GM06990 (cell line): ENCODE measurements at regions not wholly inside any gene's neighbourhood (a gene's known extent, or its start where the extent isn't known, plus 50 kb on each side); places are given as distances from the start of the nearest gene placed in this dataset.
"Not testable (repeated sequence)": the region's sequence is repeated elsewhere in the genome, so short reads cannot be mapped to it uniquely, and the experiment has no call there.

ENCODE experiments used
- DNase-seq: peaks from one replicate; pipeline ENCODE4 v3.0.0-alpha.2; 2011; ENCODE audit not compliant: insufficient read length; ENCODE audit errors: extremely low read depth
- H3K27me3 ChIP-seq: replicated peaks from 2 replicates; pipeline ENCODE4 v1.6.0; 2011; ENCODE audit warnings: low read length; ENCODE audit not compliant: control insufficient read depth, insufficient read depth
- H3K36me3 ChIP-seq: 2 replicates; pipeline ENCODE4 v1.5.1; 2011; ENCODE audit warnings: low read length; ENCODE audit not compliant: control insufficient read depth, insufficient read depth
- H3K4me3 ChIP-seq: replicated peaks from 2 replicates; pipeline ENCODE4 v1.5.1; 2011; ENCODE audit warnings: low read depth, mild to moderate bottlenecking, control low read depth, low read length
- CTCF ChIP-seq: IDR thresholded peaks from 2 replicates; pipeline ENCODE4 v1.5.1; 2011; ENCODE audit warnings: low read length, control low read depth, mild to moderate bottlenecking, inconsistent platforms; ENCODE audit not compliant: insufficient read depth, poor library complexity, severe bottlenecking

- TF ChIP-seq CTCF: no peak
- no peak for DNase-seq
Measured at GRCh38 chr3:147333098-147333497, 73.2 kb downstream of the ZIC4 start.

DNA sequence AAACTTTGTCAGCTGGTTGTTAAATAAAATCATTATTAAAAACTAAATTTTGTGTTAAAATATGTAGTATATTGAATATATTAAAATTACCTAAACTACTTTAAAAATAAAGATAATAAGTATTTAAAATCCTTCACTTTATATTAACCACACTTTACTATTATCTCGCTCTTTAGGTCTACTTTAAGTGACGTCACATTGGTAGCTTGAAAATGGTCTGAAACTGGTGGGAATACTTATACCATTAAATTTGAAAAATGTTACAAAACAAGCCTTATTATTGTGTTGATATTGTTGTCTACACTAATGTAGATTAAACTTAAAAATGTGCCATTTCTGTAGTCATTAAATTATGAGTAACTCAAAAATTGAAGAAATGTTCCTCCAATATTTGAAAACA, 77.6 kb downstream of the ZIC4 start:
- TF ChIP-seq CTCF: no peak
- H3K36me3 ChIP-seq: no peaks in the 10 kb centered on the region
- no peak for DNase-seq
- H3K27me3 ChIP-seq: no peaks in the 10 kb centered on the region
- no peak overlapping the region for H3K4me3 ChIP-seq

More at GRCh38 chr3:147333098-147333497, 73.2 kb downstream of the ZIC4 start:
- Histone ChIP-seq H3K27me3 (no peaks in the 10 kb centered on the region), H3K36me3 (no peaks in the 10 kb centered on the region), H3K4me3 (no peak overlapping the region)

DNA sequence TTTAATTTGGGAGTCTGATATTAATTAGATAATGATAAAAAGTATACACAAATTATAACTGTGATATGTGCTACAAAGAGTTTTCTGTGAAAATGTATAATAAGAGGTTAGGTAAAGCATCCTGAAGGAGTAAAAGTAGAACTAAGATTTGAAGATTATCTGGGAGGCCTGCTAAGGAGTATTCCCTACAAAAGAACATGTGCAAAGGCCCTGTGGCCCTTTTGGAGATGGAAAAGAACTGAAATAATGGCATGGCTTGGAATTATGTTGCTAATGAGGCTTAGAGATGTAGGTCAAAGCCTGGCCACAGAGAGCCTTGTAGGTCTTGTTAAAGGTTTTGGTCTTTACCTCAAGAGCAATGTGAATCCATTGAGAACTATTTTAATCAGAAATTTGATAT, 82.0 kb downstream of the ZIC4 start:
- TF ChIP-seq CTCF: no peak
- no peaks in the 10 kb centered on the region for H3K36me3 ChIP-seq

DNA sequence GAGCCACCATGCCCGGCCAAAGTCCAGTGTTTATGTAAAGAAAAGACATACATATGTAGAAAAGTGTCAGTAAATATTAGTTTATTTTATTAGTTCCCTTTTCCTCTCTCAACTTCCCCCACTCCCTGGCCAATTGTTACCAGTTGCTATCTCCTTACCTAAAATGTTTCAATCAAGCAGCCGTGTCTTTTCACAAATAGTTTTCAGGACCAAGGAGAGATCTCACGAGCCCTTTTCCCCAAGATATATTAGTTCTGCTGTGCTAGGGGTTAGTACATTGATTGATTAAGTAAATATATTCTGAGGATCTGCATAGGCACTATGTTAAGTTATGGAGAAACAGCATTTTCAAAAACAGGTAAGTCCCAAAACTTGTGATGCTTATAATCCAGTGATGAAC, 87.4 kb downstream of the ZIC4 start:
- DNase-seq: no peak
- no peak overlapping the region for H3K4me3 ChIP-seq
- no peaks in the 10 kb centered on the region for H3K36me3 ChIP-seq
- H3K27me3 ChIP-seq: no peaks in the 10 kb centered on the region
- no peak for TF ChIP-seq CTCF

More for the DNA sequence above, 82.0 kb downstream of the ZIC4 start:
- Histone ChIP-seq H3K4me3 (no peak overlapping the region), H3K27me3 (no peaks in the 10 kb centered on the region)
- DNase-seq: no peak

- H3K36me3 ChIP-seq, H3K27me3 ChIP-seq, H3K4me3 ChIP-seq, DNase-seq: not testable (repeated sequence)
Measured at GRCh38 chr3:147317080-147317479, 89.3 kb downstream of the ZIC4 start.

DNA sequence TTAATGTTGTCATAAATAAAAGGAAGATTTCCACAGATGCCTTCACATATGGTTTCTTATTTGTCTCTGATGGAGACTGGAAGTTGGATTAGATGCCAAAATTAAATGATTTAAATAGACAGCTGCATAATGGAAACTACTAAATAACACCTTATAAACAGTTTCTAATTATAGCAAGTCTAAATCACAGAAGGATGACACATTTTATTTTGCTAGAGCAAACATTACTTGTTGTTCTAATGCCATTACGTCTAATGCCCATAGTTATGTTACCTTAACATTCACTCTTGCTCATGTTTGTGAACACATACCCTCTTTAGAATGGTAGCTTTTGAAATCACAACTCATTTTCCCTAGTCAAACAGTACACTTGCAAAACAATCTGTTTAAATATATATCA, 92.8 kb downstream of the ZIC4 start:
- DNase-seq: no peak
- no peak for TF ChIP-seq CTCF

More for the DNA sequence above, 92.8 kb downstream of the ZIC4 start:
- Histone ChIP-seq H3K4me3 (no peak overlapping the region), H3K27me3 (no peaks in the 10 kb centered on the region), H3K36me3 (no peaks in the 10 kb centered on the region)
